HepG2 (cell line): ENCODE measurements at regions not wholly inside any gene's neighbourhood (a gene's known extent, or its start where the extent isn't known, plus 50 kb on each side); places are given as distances from the start of the nearest gene placed in this dataset.

Experiments used
- HMGXB4 ChIP-seq, 2 experiments: sonication (generic) in 1 of 2; formaldehyde crosslinking in 1 of 2; IDR thresholded peaks; 2 replicates each; pipeline versions ENCODE4 v1.4.0 to v1.6.1; 2018 to 2020; ENCODE audit warnings: missing genetic modification reagents in 2 of 2, borderline replicate concordance in 1 of 2, low read depth in 1 of 2, mild to moderate bottlenecking in 1 of 2, missing biosample characterization in 1 of 2
- ZNF549 ChIP-seq: sonication (generic); formaldehyde crosslinking; IDR thresholded peaks from 2 replicates; pipeline ENCODE4 v1.5.0; 2020; ENCODE audit warnings: missing genetic modification reagents
- ZNF761 ChIP-seq: sonication (generic); formaldehyde crosslinking; conservative IDR thresholded peaks from 2 replicates; pipeline ENCODE4 v1.4.0; 2020; ENCODE audit warnings: mild to moderate bottlenecking, missing genetic modification reagents
- ZSCAN21 ChIP-seq: sonication (generic); formaldehyde crosslinking; IDR thresholded peaks from 2 replicates; pipeline ENCODE4 v1.8.0; 2022; ENCODE audit warnings: mild to moderate bottlenecking, missing genetic modification reagents, moderate library complexity, borderline replicate concordance
- TF ChIP-seq, protein P1 (sequence below): sonication (generic); formaldehyde crosslinking; IDR thresholded peaks from 2 replicates; pipeline ENCODE4 v1.5.0; 2020; ENCODE audit warnings: mild to moderate bottlenecking, missing genetic modification reagents, moderate library complexity

- no peak for TF ChIP-seq ZNF761 (CRISPR knock-in tag)
- no peak for TF ChIP-seq ZSCAN21
- TF ChIP-seq, protein P1, sequence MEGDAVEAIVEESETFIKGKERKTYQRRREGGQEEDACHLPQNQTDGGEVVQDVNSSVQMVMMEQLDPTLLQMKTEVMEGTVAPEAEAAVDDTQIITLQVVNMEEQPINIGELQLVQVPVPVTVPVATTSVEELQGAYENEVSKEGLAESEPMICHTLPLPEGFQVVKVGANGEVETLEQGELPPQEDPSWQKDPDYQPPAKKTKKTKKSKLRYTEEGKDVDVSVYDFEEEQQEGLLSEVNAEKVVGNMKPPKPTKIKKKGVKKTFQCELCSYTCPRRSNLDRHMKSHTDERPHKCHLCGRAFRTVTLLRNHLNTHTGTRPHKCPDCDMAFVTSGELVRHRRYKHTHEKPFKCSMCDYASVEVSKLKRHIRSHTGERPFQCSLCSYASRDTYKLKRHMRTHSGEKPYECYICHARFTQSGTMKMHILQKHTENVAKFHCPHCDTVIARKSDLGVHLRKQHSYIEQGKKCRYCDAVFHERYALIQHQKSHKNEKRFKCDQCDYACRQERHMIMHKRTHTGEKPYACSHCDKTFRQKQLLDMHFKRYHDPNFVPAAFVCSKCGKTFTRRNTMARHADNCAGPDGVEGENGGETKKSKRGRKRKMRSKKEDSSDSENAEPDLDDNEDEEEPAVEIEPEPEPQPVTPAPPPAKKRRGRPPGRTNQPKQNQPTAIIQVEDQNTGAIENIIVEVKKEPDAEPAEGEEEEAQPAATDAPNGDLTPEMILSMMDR (CRISPR knock-in tag): no peak
- no peak for TF ChIP-seq HMGXB4 (CRISPR knock-in tag; IDR thresholded peaks at IDR 0.05; ENCODE audit: borderline replicate concordance in 1 of 2, low read depth in 1 of 2)
- no peak for TF ChIP-seq ZNF549
Observed at GRCh38 chr6:91816335-91816734, 1229.5 kb upstream of the MAP3K7 start.
